ENCODE measurements at regions not wholly inside any gene's neighbourhood (a gene's known extent, or its start where the extent isn't known, plus 50 kb on each side); places are given as distances from the start of the nearest gene placed in this dataset.

GRCh38 chr14:98181768-98182167 is 1090.2 kb downstream of the BCL11B start:
- TF ChIP-seq POLR2A (IDR thresholded peaks at IDR 0.05; ENCODE audit: low read length), result no peak
- no peak for TF ChIP-seq GATA1 (IDR thresholded peaks at IDR 0.05; ENCODE audit: low read depth, low read length)
- no peak for DNase-seq

- TF ChIP-seq GATA1 (IDR thresholded peaks at IDR 0.05; ENCODE audit: low read depth, low read length) (no peak), POLR2A (IDR thresholded peaks at IDR 0.05; ENCODE audit: low read length) (no peak)
- no peak for DNase-seq
These were observed 1089.5 kb downstream of the BCL11B start for GRCh38 chr14:98182393-98183055.

- DNase-seq, result no peak
- TF ChIP-seq GATA1 (IDR thresholded peaks at IDR 0.05; ENCODE audit: low read depth, low read length) (no peak), POLR2A (IDR thresholded peaks at IDR 0.05; ENCODE audit: low read length) (no peak)
These were observed 1088.4 kb downstream of the BCL11B start for GRCh38 chr14:98183556-98183955.

GRCh38 chr14:98184457-98184856 is 1087.5 kb downstream of the BCL11B start:
- no peak for DNase-seq
- no peak for TF ChIP-seq POLR2A (IDR thresholded peaks at IDR 0.05; ENCODE audit: low read length)
- no peak for TF ChIP-seq GATA1 (IDR thresholded peaks at IDR 0.05; ENCODE audit: low read depth, low read length)

- no peak for DNase-seq
- TF ChIP-seq GATA1 (IDR thresholded peaks at IDR 0.05; ENCODE audit: low read depth, low read length), result no peak
- no peak for TF ChIP-seq POLR2A (IDR thresholded peaks at IDR 0.05; ENCODE audit: low read length)
These were observed 1087.0 kb downstream of the BCL11B start for GRCh38 chr14:98185036-98185435.

- TF ChIP-seq POLR2A (IDR thresholded peaks at IDR 0.05; ENCODE audit: low read length) (no peak), GATA1 (IDR thresholded peaks at IDR 0.05; ENCODE audit: low read depth, low read length) (no peak)
- no peak for DNase-seq
These were observed 1085.9 kb downstream of the BCL11B start for GRCh38 chr14:98186140-98186539.

- no peak for TF ChIP-seq POLR2A (IDR thresholded peaks at IDR 0.05; ENCODE audit: low read length)
- no peak for TF ChIP-seq GATA1 (IDR thresholded peaks at IDR 0.05; ENCODE audit: low read depth, low read length)
- no peak for DNase-seq
These were observed 1084.7 kb downstream of the BCL11B start for GRCh38 chr14:98187281-98187680.

- no peak for TF ChIP-seq POLR2A (IDR thresholded peaks at IDR 0.05; ENCODE audit: low read length)
- no peak for TF ChIP-seq GATA1 (IDR thresholded peaks at IDR 0.05; ENCODE audit: low read depth, low read length)
- no peak for DNase-seq
These were observed 1082.9 kb downstream of the BCL11B start for GRCh38 chr14:98189062-98189461.

- no peak for DNase-seq
- no peak for TF ChIP-seq GATA1 (IDR thresholded peaks at IDR 0.05; ENCODE audit: low read depth, low read length)
- TF ChIP-seq POLR2A (IDR thresholded peaks at IDR 0.05; ENCODE audit: low read length), result no peak
These were observed 1082.5 kb downstream of the BCL11B start for GRCh38 chr14:98189511-98189910.

- TF ChIP-seq GATA1 (IDR thresholded peaks at IDR 0.05; ENCODE audit: low read depth, low read length) (no peak), POLR2A (IDR thresholded peaks at IDR 0.05; ENCODE audit: low read length) (no peak)
- DNase-seq, result no peak
These were observed 1082.1 kb downstream of the BCL11B start for GRCh38 chr14:98189944-98190343.

- no peak for DNase-seq
- TF ChIP-seq POLR2A (IDR thresholded peaks at IDR 0.05; ENCODE audit: low read length) (no peak), GATA1 (IDR thresholded peaks at IDR 0.05; ENCODE audit: low read depth, low read length) (no peak)
These were observed 1079.1 kb downstream of the BCL11B start for GRCh38 chr14:98192946-98193345.

GRCh38 chr14:98194821-98195220 is 1077.2 kb downstream of the BCL11B start:
- no peak for DNase-seq
- TF ChIP-seq POLR2A (IDR thresholded peaks at IDR 0.05; ENCODE audit: low read length) (no peak), GATA1 (IDR thresholded peaks at IDR 0.05; ENCODE audit: low read depth, low read length) (no peak)

GRCh38 chr14:98195256-98195655 is 1076.7 kb downstream of the BCL11B start:
- DNase-seq, result no peak
- no peak for TF ChIP-seq POLR2A (IDR thresholded peaks at IDR 0.05; ENCODE audit: low read length)
- TF ChIP-seq GATA1 (IDR thresholded peaks at IDR 0.05; ENCODE audit: low read depth, low read length), result no peak

GRCh38 chr14:98197933-98198332 is 1074.1 kb downstream of the BCL11B start:
- no peak for DNase-seq
- TF ChIP-seq POLR2A (IDR thresholded peaks at IDR 0.05; ENCODE audit: low read length) (no peak), GATA1 (IDR thresholded peaks at IDR 0.05; ENCODE audit: low read depth, low read length) (no peak)

- peak; percentile 28 to 32 for DNase-seq
- TF ChIP-seq POLR2A (IDR thresholded peaks at IDR 0.05; ENCODE audit: low read length), result no peak
- TF ChIP-seq GATA1 (IDR thresholded peaks at IDR 0.05; ENCODE audit: low read depth, low read length), result no peak
These were observed 1073.6 kb downstream of the BCL11B start for GRCh38 chr14:98198385-98198784.

Data from erythroblast (primary cell).